OCI-LY3 (cell line): ENCODE measurements at regions not wholly inside any gene's neighbourhood (a gene's known extent, or its start where the extent isn't known, plus 50 kb on each side); places are given as distances from the start of the nearest gene placed in this dataset.

Experiments
- H2AFZ ChIP-seq: fragments of 200-600, 300-600 bp; shearing (Covaris generic); 2 replicates; pipeline ENCODE4 v1.6.0; 2014; ENCODE audit warnings: antibody characterized with exemption, low read depth, low read length
- H3K27ac ChIP-seq: fragments of 200-600, 300-600 bp; sonication (generic); 2 replicates; pipeline ENCODE4 v1.5.1; 2014; ENCODE audit warnings: mild to moderate bottlenecking, low read length, moderate library complexity, mixed read lengths
- H3K27me3 ChIP-seq: fragments of 200-600, 300-600 bp; sonication (generic); 2 replicates; pipeline ENCODE4 v1.6.1; 2014; ENCODE audit warnings: low read depth, low read length, mixed read lengths
- H3K36me3 ChIP-seq: fragments of 200-600, 300-600 bp; sonication (generic); replicated peaks from 2 replicates; pipeline ENCODE3; 2014; ENCODE audit warnings: low read depth, low read length, mixed read lengths
- H3K4me1 ChIP-seq: fragments of 300-600, 200-600 bp; sonication (generic); 2 replicates; pipeline ENCODE4 v1.6.1; 2014; ENCODE audit warnings: low read length, mixed read lengths
- H3K4me2 ChIP-seq: fragments of 200-600, 300-600 bp; sonication (generic); 2 replicates; pipeline ENCODE4 v1.6.1; 2014; ENCODE audit warnings: low read length, mixed read lengths
- H3K4me3 ChIP-seq: fragments of 300-600, 200-600 bp; sonication (generic); 2 replicates; pipeline ENCODE4 v1.5.1; 2014; ENCODE audit warnings: antibody characterized with exemption, mild to moderate bottlenecking, low read length, moderate library complexity
- H3K79me2 ChIP-seq: fragments of 300-600, 200-600 bp; shearing (Covaris generic); 2 replicates; pipeline ENCODE4 v1.6.1; 2014; ENCODE audit warnings: mild to moderate bottlenecking, low read length, mixed read lengths
- H3K9ac ChIP-seq: fragments of 300-600, 200-600 bp; shearing (Covaris generic); 2 replicates; pipeline ENCODE4 v1.6.0; 2014; ENCODE audit warnings: mild to moderate bottlenecking, low read length, moderate library complexity
- H3K9me3 ChIP-seq: fragments of 200-600, 300-600 bp; shearing (Covaris generic); 2 replicates; pipeline ENCODE4 v1.6.1; 2014; ENCODE audit warnings: low read length, mixed read lengths; ENCODE audit not compliant: insufficient read depth
- H4K20me1 ChIP-seq: fragments of 200-600, 300-600 bp; sonication (generic); 2 replicates; pipeline ENCODE4 v1.6.1; 2016; ENCODE audit warnings: low read length, mixed read lengths; ENCODE audit not compliant: insufficient read depth
- EZH2phosphoT487 ChIP-seq: fragments of 200-600 bp; shearing (Covaris generic); IDR thresholded peaks from 2 replicates; pipeline ENCODE4 v1.6.1; 2018; ENCODE audit warnings: antibody characterized with exemption, mixed run types, low read depth
- TF ChIP-seq, protein P1 (sequence below): fragments of 200-600, 300-600 bp; sonication (generic); IDR thresholded peaks from 2 replicates; pipeline ENCODE4 v1.5.1; 2014; ENCODE audit warnings: antibody characterized with exemption, low read length, low read depth

DNA sequence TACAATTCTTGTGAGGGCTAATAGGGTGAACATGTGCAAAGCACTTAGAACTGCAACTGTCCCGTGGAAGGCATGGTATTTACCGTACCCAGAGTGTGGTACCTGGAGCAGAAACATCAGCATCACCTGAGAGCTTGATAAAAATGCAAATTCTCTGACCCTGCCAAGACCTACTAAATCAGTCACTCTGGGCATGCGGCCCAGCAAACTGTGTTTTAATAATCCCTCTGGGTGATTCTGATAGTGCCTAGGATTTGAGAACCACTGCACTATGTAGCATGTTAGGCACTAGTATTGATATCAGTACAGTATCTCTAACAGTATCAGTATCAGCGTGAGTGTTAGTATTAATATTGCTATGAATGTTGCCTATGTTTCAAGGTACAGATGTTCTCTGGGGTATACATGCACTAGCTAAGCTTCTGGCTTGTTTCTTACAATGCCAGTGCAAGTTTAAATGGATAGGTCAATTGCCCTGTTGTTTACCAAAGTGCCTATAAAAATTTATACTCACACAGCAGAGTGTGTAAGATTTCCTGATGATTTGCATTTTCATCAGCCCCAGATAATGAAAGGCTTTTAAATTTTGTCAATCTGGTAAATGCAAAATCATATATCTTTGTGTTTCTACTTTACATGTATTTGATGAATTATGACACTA, 354.0 kb downstream of the HS3ST1 start:
- Histone ChIP-seq H3K4me2 (no peak overlapping the region), H3K9me3 (no peaks in the 10 kb centered on the region), H3K27ac (no peak overlapping the region), H3K36me3 (no peaks in the 10 kb centered on the region), H3K27me3 (no peaks in the 10 kb centered on the region), H3K4me3 (no peak overlapping the region), H3K4me1 (no peaks in the 10 kb centered on the region), H2AFZ (no peak overlapping the region), H3K9ac (no peak overlapping the region), H3K79me2 (no peaks in the 10 kb centered on the region), H4K20me1 (no peaks in the 10 kb centered on the region)
- no peak for TF ChIP-seq EZH2phosphoT487
- TF ChIP-seq, protein P1, sequence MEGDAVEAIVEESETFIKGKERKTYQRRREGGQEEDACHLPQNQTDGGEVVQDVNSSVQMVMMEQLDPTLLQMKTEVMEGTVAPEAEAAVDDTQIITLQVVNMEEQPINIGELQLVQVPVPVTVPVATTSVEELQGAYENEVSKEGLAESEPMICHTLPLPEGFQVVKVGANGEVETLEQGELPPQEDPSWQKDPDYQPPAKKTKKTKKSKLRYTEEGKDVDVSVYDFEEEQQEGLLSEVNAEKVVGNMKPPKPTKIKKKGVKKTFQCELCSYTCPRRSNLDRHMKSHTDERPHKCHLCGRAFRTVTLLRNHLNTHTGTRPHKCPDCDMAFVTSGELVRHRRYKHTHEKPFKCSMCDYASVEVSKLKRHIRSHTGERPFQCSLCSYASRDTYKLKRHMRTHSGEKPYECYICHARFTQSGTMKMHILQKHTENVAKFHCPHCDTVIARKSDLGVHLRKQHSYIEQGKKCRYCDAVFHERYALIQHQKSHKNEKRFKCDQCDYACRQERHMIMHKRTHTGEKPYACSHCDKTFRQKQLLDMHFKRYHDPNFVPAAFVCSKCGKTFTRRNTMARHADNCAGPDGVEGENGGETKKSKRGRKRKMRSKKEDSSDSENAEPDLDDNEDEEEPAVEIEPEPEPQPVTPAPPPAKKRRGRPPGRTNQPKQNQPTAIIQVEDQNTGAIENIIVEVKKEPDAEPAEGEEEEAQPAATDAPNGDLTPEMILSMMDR = no peak

DNA sequence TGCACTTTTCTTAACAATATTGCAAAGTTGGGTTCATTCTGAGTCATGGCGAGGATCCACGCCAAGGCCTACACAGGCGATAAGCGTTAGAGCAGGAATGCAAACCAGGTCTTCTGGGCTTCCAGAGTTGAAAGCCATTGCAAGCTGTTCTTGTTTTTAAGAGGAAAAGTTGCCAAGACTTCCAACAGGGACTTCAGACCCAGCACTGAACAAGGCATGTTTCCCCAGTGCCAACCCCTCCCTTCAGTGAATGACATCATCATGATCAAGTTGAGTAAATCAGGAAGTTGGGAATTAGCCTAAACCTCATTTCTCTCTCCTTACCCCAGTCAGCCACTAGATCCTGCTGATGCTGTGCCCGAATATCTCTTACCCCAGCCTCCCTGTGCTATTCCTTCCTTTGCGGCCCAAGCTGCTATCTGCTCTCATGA, 355.1 kb downstream of the HS3ST1 start:
- H4K20me1 ChIP-seq = no peaks in the 10 kb centered on the region
- H2AFZ ChIP-seq = no peak overlapping the region

DNA sequence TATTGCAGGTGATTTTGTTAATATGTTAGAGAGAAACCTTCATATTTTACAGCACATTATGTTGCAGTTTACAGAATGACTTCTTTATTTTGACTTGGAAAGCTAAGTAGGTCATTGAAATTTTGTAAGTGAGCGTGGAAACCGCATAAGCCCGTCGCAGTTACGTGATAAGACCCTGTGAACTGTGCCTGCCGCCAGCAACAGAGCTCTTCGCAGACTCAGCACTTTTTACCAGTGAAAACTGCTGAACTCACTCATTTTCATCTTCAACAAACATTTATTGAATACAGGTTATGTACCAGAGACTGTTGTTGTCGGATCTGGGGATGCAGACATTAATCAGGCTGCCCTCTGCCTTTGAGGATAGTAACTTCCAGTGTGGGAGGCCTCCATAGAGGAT, 355.7 kb downstream of the HS3ST1 start:
- H3K4me1 ChIP-seq = no peaks in the 10 kb centered on the region
- no peak overlapping the region for H3K4me3 ChIP-seq
- no peak overlapping the region for H2AFZ ChIP-seq
- H3K27ac ChIP-seq = no peak overlapping the region
- no peak overlapping the region for H3K9ac ChIP-seq
- H3K79me2 ChIP-seq = no peaks in the 10 kb centered on the region
- H4K20me1 ChIP-seq = no peaks in the 10 kb centered on the region
- H3K9me3 ChIP-seq = no peaks in the 10 kb centered on the region
- TF ChIP-seq, protein P1 = no peak
- no peak for TF ChIP-seq EZH2phosphoT487
- H3K4me2 ChIP-seq = no peak overlapping the region
- no peaks in the 10 kb centered on the region for H3K27me3 ChIP-seq
- no peaks in the 10 kb centered on the region for H3K36me3 ChIP-seq

More for the DNA sequence above, 355.1 kb downstream of the HS3ST1 start:
- Histone ChIP-seq H3K9me3 (no peaks in the 10 kb centered on the region), H3K27me3 (no peaks in the 10 kb centered on the region), H3K4me1 (no peaks in the 10 kb centered on the region), H3K9ac (no peak overlapping the region), H3K4me3 (no peak overlapping the region), H3K4me2 (no peak overlapping the region), H3K36me3 (no peaks in the 10 kb centered on the region), H3K27ac (no peak overlapping the region), H3K79me2 (no peaks in the 10 kb centered on the region)
- TF ChIP-seq EZH2phosphoT487 = no peak
- TF ChIP-seq, protein P1 = no peak

DNA sequence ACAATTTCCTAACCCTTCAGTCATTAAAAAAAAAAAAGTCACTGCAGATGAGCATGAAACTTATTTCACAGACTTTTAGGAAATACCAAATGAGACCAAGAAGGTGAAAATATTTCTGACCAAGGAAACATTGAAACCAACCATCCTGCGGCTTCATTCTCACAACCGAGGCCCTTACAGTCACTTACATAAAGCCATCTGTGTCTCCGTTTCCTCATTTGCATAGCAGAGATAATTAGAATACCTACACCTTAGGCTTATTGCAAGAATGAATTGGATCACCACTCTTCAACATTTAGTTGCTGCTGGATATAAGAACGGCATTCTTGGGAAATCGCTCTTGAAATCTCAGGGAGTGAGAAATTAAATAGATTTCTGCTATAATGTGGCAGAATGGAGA, 356.2 kb downstream of the HS3ST1 start:
- Histone ChIP-seq H3K27me3 (no peaks in the 10 kb centered on the region), H3K27ac (no peak overlapping the region), H3K4me3 (no peak overlapping the region), H3K9me3 (no peaks in the 10 kb centered on the region), H3K9ac (no peak overlapping the region), H3K4me2 (no peak overlapping the region), H3K4me1 (no peaks in the 10 kb centered on the region), H3K36me3 (no peaks in the 10 kb centered on the region), H2AFZ (no peak overlapping the region), H4K20me1 (no peaks in the 10 kb centered on the region), H3K79me2 (no peaks in the 10 kb centered on the region)
- TF ChIP-seq, protein P1 = no peak
- no peak for TF ChIP-seq EZH2phosphoT487
